ENCODE measurements at regions not wholly inside any gene's neighbourhood (a gene's known extent, or its start where the extent isn't known, plus 50 kb on each side); places are given as distances from the start of the nearest gene placed in this dataset.
A peak's percentile ranks its signal among the peaks of the same experiment; 100 is the strongest.

GRCh38 chr5:102153003-102153759 lies 142.9 kb downstream of the SLCO4C1 start:
- TF ChIP-seq TAF1 (IDR thresholded peaks at IDR 0.05; ENCODE audit: low read depth, low read length) (no peak), POLR2A (IDR thresholded peaks at IDR 0.05; ENCODE audit: low read depth, low read length) (no peak), POLR2AphosphoS5 (IDR thresholded peaks at IDR 0.05; ENCODE audit: low read depth, low read length) (no peak), SPI1 (IDR thresholded peaks at IDR 0.05; ENCODE audit: low read depth, low read length) (0 out of 2 replicates have a peak, but pooled peaks have one; percentile 22)
